Thoracic aorta (tissue), 2 donors: ENCODE measurements at regions not wholly inside any gene's neighbourhood (a gene's known extent, or its start where the extent isn't known, plus 50 kb on each side); places are given as distances from the start of the nearest gene placed in this dataset.

Experiments used
- ATAC-seq: fragments of 150-250 bp; one replicate; pipeline ENCODE4 v1.8.0; 2017; ENCODE audit warnings: low read depth; ENCODE audit not compliant: insufficient number of reproducible peaks, low FRiP score
- DNase-seq: peaks from one replicate; pipeline ENCODE4 v3.0.0-alpha.2; 2020; ENCODE audit warnings: low spot score
- H3K27ac ChIP-seq, 2 donors: fragments of 200-600 bp; sonication (generic); 1 replicate in 1 of 2; 2 replicates in 1 of 2; pipeline ENCODE4 v1.5.1; 2016; ENCODE audit warnings: mild to moderate bottlenecking in 2 of 2, moderate library complexity in 2 of 2
- H3K27me3 ChIP-seq: fragments of 200-600 bp; sonication (generic); replicated peaks from 2 replicates; pipeline ENCODE4 v1.6.0; 2016; ENCODE audit warnings: mild to moderate bottlenecking; ENCODE audit not compliant: insufficient read depth
- H3K36me3 ChIP-seq: fragments of 200-600 bp; sonication (generic); one replicate; pipeline ENCODE4 v1.5.1; 2016
- H3K4me1 ChIP-seq, 2 donors: fragments of 200-600 bp; sonication (generic); 1 replicate in 1 of 2; 2 replicates in 1 of 2; pipeline versions ENCODE4 v1.5.1 to v1.6.0; 2016; ENCODE audit warnings: low read depth in 2 of 2, mild to moderate bottlenecking in 1 of 2; ENCODE audit not compliant: control insufficient read depth in 1 of 2
- H3K4me3 ChIP-seq: fragments of 200-600 bp; sonication (generic); 2 replicates; pipeline ENCODE4 v1.5.1; 2016; ENCODE audit warnings: mild to moderate bottlenecking
- H3K9me3 ChIP-seq: fragments of 200-600 bp; sonication (generic); 2 replicates; pipeline ENCODE4 v1.5.1; 2016
- CTCF ChIP-seq: fragments of 200-600 bp; sonication (generic); IDR thresholded peaks from one replicate; pipeline ENCODE4 v1.5.1; 2019; ENCODE audit warnings: antibody characterized with exemption

- Histone ChIP-seq H3K4me3 (no peak overlapping the region), H3K4me1 (no peaks in the 10 kb centered on the region), H3K36me3 (no peaks in the 10 kb centered on the region), H3K27me3 (no peaks in the 10 kb centered on the region), H3K27ac (no peak overlapping the region), H3K9me3 (no peaks in the 10 kb centered on the region)
- ATAC-seq (no peak), DNase-seq (no peak)
- no peak for TF ChIP-seq CTCF
Observed at GRCh38 chr5:125401724-125402622, 655.5 kb upstream of the ZNF608 start.

GRCh38 chr5:125402787-125403186, 656.3 kb upstream of the ZNF608 start:
- TF ChIP-seq CTCF: no peak
- Histone ChIP-seq H3K36me3 (no peaks in the 10 kb centered on the region), H3K27me3 (no peaks in the 10 kb centered on the region), H3K4me3 (no peak overlapping the region), H3K4me1 (no peaks in the 10 kb centered on the region), H3K9me3 (no peaks in the 10 kb centered on the region), H3K27ac (no peak overlapping the region)
- ATAC-seq: no peak
- no peak for DNase-seq

- H3K36me3 ChIP-seq: no peaks in the 10 kb centered on the region
- no peaks in the 10 kb centered on the region for H3K27me3 ChIP-seq
- H3K9me3 ChIP-seq: no peaks in the 10 kb centered on the region
- TF ChIP-seq CTCF: no peak
- ATAC-seq: no peak
- no peak overlapping the region for H3K27ac ChIP-seq
- H3K4me1 ChIP-seq: peaks cover 4 to 7% of the 10 kb centered on the region in 2 donors
- no peak overlapping the region for H3K4me3 ChIP-seq
- DNase-seq: no peak
Observed at GRCh38 chr5:125404056-125404455, 657.6 kb upstream of the ZNF608 start.

GRCh38 chr5:125408448-125409233, 662.2 kb upstream of the ZNF608 start:
- ATAC-seq: no peak
- H3K27ac ChIP-seq: peak overlapping the region; percentile 57 to 74
- H3K9me3 ChIP-seq: no peaks in the 10 kb centered on the region
- H3K36me3 ChIP-seq: no peaks in the 10 kb centered on the region
- H3K4me3 ChIP-seq: no peak overlapping the region
- H3K27me3 ChIP-seq: no peaks in the 10 kb centered on the region
- peaks cover 28 to 50% of the 10 kb centered on the region in 2 donors for H3K4me1 ChIP-seq
- no peak for TF ChIP-seq CTCF
- no peak for DNase-seq

GRCh38 chr5:125409234-125409860, 662.9 kb upstream of the ZNF608 start:
- no peaks in the 10 kb centered on the region for H3K9me3 ChIP-seq
- no peaks in the 10 kb centered on the region for H3K27me3 ChIP-seq
- no peaks in the 10 kb centered on the region for H3K36me3 ChIP-seq
- ATAC-seq: no peak
- no peak overlapping the region for H3K4me3 ChIP-seq
- DNase-seq: no peak
- peaks cover 28 to 50% of the 10 kb centered on the region in 2 donors for H3K4me1 ChIP-seq
- H3K27ac ChIP-seq: peak overlapping the region; percentile 57 to 74
- TF ChIP-seq CTCF: no peak
